ENCODE measurements at regions not wholly inside any gene's neighbourhood (a gene's known extent, or its start where the extent isn't known, plus 50 kb on each side); places are given as distances from the start of the nearest gene placed in this dataset.
"Not testable (repeated sequence)": the region's sequence is repeated elsewhere in the genome, so short reads cannot be mapped to it uniquely, and the experiment has no call there.

DNA sequence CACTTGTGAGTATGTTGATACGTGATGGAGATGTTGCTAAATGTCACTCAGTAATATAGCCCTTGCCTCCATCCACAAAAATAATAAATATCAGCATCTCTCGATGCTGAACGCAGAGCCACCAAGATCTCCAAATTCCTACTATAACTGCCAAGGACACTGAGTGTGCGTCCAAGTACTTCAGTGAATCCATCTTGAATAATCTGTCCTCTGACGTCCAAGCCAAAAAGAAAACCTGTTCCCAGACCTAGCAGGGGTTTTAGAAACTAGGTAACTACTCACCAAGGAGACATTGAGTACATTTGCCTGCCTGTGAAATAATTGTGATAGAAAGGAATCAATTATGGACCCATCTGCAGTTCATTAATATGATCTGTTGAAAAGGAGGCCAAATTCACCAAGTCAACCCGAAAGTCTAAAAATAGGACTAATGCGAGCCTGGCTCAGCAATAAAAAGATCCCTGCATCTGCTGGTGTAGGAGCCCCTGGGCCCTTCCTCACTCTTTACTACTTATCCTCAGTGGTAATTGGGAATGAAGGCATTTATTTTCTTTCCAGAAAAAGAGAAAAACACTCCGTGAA lies 226.9 kb upstream of the IRF2BP2 start:
- no peak for DNase-seq

DNA sequence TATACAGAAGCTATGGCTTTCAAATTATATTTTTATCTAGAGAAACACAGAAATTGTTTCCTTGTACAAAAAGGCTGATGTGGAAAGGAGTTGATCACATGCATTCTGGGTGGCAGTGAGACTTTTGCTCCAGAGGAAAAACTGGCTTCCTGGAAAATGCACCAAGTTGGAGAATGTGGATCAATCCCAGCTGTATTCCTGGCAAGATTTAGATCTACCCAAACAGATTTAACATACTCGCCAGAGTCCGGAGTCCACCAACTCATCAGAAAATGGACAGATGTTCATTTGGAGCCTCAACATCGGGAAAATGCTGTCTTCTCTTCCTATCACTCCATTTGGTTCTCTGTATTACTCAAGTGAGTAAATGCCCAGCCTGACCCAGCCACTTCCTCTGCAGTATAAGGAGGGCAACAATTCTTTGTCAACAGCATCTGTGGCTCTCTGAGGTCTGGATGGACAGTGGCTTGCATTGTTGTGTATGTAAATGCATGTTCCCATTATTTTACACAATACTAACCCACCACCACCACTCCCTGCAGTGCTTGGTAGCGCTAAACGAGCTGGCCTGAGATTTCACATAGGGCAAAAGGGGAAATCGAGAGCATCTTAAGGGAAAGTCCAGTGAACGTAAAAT lies 226.2 kb upstream of the IRF2BP2 start:
- peak; percentile 25 to 32 for DNase-seq

DNA sequence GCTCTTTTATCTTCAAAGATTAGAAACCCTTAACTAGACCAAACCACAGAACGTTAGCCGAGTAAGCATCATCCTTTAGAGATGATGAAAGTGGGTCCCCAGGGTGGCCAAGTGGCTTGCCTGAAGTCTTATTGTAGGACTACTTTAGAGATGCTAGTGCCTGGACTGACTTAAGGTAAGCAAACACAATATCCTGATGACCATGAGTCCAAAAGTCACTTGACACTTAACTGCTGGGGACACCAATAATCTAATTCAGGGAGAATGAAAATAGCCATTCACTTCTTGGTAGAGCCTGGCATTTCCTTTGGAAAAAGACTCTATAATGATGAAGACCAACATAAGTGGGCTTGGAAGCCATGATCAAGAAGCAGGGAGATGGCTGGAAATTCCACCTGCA lies 225.3 kb upstream of the IRF2BP2 start:
- no peak for DNase-seq

DNA sequence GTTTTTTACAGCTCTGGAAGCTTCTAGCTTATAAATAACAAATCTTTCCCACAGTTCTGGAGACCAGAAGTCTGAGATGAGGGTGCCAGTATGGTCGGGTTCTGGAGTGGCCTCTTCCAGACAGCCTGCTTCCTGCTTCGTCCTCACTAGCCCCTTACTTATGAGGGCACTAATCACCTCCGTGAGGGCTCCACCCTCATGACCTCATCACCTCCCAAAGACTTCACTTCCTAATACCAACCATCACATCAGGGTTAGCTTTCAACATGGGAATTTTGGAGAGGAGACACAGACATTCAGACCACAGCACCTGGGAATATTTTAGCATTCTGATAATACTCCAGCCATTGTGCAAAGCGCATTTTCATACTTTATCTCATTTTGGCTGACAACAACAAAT lies 223.7 kb upstream of the IRF2BP2 start:
- no peak for DNase-seq

DNA sequence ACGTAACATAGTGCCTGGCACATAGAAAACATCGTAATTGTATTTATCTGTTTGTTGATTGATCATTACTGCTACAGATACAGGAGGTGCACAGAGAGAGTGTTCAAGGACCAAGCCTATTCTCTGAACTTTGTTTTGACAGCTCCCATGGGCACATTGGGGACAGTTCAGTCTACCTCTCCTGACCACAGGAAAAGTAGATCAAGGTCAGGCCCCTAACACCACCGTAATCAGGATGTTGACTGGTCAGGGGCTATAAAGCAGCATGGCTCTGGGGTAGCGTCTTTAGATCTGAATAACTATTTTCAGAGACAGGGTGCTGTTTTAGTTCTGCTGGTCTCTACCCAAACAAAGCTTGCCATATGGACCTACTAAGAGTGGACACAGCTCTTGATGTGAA lies 223.1 kb upstream of the IRF2BP2 start:
- no peak for DNase-seq

DNA sequence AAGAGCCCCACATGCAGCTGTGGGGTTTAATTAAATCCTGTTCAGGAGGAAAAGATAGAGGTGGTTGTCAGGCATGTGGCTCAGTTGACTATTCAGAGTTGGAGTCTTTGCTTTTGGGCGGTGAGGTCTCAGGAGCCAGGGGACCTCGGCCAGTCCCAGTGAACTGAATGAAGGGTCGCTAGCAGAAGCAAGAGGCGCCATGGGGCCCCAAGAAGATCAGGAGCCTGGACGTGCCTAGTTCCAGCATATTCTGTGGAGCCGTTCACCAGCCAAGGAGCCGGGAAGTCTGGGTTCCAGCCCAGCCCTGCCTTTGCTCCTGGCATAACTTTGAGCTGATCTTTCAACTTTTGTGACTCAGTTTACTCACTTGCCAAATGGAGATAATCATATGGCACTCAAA lies 217.7 kb upstream of the IRF2BP2 start:
- DNase-seq: no peak

DNA sequence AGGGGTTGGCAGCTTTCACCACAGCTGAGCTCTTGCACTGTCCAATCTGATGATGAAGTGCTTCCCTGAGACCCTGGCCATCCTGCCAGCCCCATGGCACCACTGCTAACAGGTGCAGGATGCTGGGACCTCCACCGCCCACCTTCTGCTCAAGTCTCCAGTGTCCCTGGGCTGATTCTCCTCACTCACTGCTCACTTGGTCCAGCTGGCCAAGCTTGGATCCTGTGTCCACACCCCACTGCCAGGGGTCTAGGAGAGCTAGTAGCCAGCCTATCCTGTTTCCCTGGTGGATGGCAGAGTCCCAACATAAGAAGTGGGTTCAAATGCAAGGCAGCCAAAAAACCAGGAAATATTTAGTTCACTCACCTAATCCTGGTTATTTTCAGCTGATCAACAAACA lies 217.2 kb upstream of the IRF2BP2 start:
- no peak for DNase-seq

DNA sequence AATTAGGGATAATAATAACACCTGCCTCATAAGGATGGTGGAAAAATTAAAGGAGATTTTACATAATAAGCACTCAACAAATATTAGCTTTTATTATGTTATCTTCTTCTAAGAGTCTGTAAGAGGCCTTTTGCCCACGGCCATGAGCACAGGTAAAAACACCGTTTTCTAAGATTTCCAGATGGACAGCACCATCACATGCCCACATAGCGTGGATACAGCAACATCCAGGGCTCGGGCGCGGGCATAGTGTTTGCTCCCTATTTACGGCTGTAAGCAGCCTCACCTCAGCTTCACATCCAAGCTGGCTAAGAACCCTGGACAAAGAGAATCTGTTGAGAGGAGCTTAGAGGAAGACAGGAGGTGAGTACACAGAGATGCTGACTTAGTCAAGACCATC lies 216.4 kb upstream of the IRF2BP2 start:
- DNase-seq: no peak

DNA sequence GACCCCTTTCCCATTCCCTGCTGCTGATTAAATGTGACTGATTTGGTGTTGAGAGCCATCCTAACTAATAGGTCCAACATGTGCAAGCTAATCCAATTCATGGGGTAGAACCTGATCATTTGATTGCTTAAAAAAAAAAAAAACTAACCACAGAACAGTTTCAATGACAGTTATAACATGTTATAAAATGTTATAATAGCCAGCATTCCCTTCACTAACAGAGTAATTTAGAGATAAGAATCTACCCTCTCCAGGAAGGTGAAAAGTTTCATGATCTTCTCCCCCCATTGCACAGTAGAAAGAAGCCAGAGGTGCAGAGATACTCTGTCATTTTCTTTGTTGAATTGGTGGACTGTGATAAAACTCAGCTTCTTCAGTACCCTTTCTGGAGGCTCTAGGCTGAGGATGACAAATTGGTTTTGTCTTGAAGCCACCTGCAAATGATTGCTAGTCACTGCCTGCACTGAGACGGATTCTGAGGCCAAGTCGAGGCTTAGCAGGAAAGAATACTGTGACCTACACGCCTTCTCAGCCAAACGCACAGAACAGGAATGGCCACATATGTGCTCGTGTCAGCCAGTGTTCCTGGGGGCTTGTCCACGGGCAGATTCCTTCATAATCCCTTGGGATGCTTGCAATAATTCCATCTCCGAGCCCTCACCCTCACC lies 215.7 kb upstream of the IRF2BP2 start:
- DNase-seq: no peak

DNA sequence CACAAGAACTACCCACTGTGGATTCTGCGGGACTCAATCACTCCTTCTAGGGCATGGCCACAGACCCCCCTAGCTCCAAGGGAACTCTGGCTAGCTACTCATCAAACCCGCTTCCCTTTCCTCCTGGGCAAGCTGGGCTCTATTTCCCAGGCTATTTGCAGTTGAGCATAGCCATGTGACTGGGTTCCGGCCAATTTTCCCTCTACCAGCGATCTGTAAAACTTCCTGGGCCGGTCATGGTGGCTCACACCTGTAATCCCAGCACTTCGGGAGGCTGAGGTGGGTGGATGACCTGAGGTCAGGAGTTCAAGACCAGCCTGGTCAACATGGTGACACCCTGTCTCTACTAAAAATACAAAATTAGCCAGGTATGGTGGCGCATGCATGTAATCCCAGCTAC lies 214.9 kb upstream of the IRF2BP2 start:
- DNase-seq: not testable (repeated sequence)

DNA sequence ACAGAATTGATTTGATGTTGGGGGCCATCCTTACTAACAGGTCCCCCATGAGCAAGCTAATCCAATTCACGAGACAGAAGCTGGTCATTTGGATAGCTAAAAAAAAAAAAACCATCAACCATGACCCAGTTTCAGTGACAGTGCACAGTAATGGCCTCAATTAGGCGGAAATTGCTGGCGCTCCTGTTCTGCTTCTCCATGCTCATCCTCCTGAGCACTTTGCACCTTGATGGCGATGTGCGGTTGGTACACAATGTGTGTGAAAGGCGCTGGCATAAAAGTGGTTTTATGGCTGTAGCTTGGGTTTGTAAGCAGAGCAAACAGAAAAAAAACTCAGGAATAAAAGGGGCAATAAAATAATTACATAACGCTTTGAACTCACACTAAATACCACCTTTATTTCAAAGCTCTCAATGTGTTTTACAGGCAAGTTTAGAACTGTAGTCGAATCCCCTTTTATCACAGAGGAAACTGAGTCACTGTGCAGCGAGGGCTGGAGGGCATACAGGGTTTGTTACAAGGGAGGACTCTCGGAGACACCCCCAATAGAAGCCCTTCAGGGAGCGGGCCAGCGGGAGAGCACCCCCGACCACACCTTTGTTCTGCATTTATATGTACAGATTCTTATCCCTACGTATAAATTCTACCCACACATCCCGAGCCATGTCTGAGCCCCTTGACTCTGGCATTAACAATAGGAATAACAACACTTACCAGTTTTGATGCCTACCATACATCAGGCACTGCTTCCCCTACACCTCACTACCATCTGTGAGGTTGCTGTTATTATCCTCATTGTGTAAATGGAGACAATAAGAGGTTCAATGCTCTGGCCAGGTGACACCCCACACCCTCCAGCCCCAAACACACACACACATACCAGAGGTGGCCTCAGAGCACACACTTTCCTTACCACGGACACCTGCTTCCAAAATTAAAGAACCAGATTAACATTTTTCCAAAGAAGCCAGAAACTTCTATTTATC lies 213.5 kb upstream of the IRF2BP2 start:
- no peak for DNase-seq

DNA sequence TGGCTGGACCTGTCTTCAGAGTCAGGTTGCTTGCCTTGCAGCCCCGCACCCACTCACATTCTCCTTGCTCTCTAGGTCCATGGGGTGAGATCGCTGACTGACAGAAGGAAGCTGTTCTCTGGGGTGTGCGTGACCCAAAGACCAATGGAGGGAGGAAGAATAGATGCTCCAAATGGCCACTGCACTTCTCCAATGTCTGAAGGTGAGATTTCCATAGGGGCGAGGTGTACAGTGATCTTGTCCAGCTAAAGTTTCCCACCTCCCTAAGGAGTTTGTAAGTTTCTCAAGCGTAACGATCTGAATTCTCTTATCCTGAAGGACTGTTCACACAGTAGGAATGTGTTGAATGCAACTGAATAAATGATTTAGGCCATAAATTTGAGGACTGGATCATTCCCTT lies 211.9 kb upstream of the IRF2BP2 start:
- DNase-seq: no peak

DNA sequence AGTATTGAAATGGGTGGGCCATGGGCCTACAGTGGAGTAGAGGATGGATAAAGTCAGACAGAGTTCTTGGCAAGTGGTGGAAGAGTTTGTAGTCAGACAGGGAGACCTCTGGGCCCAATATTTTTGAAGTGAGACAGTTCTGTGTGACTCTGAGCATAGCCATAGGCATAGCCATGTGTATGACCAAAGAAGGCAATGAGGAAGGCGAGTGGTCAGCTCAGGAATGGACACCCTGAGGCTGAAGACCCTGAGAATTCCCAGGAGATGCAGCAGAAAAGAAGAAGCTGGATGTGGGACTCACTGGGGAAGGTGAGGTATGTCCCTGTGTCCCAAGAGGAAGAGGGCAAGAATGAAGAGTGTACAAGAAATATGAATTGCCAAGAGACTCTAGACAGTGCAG lies 210.6 kb upstream of the IRF2BP2 start:
- no peak for DNase-seq

DNA sequence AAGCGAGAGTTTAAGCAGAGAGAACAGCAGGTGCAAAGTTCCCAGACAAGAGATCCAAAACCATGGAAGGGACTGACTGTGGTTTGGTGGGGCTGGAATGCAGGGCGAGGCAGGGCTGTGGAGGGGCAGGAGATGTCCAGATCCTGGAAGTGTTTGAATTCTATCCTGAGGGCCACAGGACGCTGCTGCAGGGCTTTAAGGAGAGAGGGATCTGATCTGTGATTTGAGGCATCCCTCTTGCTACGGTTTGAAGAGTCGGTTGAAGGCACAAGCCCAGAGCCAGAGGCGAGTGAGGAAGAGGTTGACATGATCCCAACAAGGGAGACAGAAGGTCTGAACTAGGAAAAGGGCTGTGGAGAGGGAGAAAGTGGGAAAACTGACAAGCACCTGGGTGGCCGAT lies 209.9 kb upstream of the IRF2BP2 start:
- DNase-seq: not testable (repeated sequence)

DNA sequence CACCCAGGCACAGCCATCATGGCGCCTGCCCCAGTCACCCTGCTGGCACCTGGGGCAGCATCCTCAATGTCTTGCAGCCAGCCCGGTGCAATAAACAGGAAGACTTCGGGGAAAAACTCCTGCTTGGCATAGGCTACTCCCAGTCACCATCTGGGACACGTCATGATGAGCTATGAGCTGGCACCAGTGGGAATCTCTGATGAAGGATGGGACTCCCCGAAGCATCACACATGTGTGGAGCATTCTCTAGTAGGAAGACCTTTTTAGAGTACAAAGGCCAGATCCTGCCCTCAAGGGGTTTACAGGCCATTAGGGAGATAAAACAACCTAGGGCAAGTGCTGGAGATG lies 208.0 kb upstream of the IRF2BP2 start:
- not testable (repeated sequence) for DNase-seq

DNA sequence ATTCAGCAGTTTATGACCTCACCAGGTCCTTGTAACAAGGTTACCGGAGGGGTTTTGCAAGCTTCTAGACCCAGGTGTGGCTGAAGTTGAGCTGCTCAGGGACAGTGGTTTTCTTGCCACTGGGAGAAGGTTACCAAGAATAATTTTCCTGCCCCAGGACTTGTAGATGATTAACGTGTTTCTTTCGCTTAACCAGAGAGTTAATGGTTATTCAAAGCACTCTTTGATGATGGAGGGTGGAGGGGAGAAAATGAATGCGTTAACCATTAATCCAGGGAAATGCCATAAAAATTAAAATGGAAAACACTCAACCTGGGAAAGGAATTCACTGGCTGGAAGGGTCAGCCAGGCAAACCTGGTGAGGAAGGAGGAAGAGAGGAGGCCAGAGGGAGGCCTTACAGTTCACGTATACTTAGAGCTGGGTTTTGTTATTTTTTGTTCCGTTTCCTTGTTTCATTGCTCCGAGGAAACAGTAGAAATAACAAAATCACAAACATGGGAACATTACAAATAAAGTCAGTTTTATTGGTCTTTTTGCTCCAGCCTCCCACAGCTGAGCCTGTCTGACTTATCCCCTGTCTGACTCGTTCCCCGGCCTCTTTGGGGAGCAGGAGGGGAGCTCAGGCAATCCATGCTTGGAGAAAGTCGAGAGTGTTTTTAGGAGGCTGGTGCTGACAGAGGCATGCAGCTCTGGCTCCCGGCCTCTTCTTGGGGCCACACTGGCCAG lies 207.5 kb upstream of the IRF2BP2 start:
- not testable (repeated sequence) for DNase-seq

DNA sequence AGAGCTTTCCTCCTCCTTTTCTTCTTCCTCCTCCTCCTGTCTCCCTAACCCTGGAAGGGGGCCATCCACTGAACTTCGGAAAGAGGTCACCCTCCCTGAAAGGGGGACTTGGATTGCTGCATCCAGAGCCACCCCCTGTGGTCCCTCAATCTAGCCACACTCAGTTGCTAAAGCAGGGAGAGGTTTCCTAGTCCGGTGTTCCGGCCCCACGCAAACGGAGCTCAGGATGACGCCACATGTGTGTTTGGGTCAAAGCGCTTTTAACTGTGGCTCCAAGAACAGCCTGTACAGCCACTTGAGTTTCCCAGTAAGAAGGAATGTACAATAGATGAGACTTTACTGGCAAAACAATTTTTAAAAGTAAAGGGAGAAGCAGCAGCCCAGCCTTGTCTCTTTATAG lies 206.9 kb upstream of the IRF2BP2 start:
- DNase-seq: not testable (repeated sequence)

DNA sequence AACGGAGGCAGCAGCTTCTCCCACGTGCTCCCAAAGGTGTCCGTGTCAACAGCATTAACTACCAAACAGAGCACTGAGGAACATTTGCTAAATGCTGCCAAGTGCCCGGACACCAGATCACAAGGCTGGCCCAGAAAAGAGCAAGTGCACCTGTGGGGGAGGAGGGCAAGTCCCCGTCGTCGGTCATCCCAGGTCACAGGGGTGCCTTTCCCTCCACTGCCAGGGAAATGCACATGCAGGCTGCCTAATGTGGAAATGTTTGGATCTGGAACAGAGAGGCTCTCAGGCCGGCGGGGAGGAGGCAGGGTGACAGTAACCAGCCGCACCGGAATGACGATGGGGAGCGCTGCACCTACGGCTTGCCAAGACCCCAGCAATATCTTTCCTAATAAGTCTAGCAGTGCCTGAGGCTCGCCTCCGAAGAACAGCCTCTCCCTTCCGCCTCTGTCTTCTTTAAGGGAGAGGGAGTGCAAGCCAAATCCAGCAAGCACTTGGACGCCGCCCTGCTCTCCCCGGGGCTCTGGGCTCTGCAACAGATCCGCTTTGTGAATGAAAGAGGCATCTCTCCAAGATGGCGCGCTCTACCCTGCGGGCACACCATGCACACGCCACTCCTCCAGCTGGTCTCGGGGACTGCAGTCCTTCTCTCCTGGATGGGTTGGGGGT lies 206.3 kb upstream of the IRF2BP2 start:
- not testable (repeated sequence) for DNase-seq

DNA sequence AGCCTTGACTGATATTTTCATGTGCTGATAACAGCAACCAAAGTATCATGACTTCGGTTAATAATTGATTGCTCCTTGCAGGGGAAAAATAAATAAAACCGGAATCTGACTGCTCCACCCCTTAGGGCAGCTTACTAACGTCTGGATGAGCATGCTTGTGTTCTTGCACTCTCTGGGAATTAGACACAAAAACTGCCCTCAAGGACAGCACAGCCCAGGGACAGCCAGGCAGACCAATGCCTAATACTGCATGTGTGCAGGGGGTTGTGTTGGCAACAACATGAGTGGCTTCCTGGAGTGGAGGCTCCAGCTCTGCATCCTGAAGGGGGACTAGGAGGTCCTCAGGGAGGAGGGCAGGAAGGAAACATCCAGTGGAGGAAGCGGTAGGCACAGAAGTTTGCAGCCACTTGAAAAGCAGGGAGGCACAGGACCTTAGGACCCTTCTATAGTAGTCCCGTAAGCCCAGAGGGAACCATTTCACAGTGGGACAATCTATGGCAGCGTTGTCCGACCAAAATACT lies 205.4 kb upstream of the IRF2BP2 start:
- DNase-seq: not testable (repeated sequence)

DNA sequence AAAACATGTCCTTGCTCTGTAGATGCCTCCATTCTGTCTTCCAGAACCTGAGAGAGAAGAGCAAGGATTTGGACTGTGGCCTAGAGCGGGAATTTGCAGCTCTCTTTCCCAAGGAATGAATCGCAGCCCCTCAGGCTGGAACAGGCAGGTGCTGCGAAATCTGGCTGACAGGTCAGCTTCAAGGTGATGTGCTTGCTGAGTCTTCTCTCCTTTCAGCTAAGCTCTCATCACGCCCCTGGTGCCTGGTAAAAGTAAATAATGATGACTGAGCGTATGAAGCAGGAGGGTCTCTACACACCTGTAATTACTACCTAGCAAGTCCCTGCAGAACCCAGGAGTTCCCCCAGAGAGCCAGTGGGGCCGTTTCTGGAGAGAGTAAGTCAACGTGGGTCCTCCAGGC lies 204.3 kb upstream of the IRF2BP2 start:
- not testable (repeated sequence) for DNase-seq

DNA sequence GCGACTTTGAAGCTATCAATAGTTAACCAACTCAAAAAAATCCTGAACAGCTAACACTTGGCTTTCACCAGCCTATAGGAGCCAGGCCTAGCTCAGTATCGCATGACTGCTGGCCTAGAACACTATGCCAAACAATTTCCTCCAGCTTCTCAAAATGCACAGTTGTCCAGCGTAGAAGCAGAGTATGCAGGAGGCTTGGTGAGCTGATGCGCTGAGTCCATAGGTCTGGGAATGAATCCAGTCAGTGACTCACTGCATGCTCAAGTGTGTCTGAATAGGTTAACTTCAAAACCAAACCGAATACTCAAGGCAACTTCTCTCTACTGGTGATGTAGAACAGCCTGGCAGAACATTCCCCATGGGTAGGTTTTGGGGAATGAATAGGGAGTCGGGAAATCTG lies 201.8 kb upstream of the IRF2BP2 start:
- DNase-seq: not testable (repeated sequence)

DNA sequence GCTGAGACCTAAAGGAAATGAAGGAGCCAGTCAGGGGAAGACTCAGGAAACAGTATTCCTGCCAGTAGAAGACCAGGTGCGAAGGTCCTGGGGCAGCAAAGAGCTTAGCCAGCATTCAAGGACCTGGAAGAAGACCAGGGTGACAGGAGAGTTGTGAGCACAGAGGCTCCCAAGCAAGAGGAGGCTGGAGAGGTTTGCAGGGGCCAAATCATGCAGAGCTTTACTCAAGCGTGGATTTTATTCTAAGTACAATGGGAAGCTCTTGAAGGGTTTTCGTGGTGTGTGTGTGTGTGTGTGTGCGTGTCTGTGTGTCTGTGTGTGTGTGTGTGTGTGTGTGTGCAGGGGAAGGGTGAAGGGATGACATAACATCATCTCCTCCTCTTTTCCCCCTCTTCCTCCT lies 200.7 kb upstream of the IRF2BP2 start:
- not testable (repeated sequence) for DNase-seq

Measured in AML-193 (cell line).